Upper lobe of right lung (tissue), 1 donor: ENCODE measurements at regions not wholly inside any gene's neighbourhood (a gene's known extent, or its start where the extent isn't known, plus 50 kb on each side); places are given as distances from the start of the nearest gene placed in this dataset.

ENCODE experiments used
- ATAC-seq: fragments of 200-7000 bp; cut with Tn5 transposase; one replicate; pipeline ENCODE4 v1.9.1; 2020; ENCODE audit warnings: mild to moderate bottlenecking, moderate library complexity
- DNase-seq: peaks from one replicate; pipeline ENCODE4 v3.0.0-alpha.2; 2020
- H3K27ac ChIP-seq: fragments of 200-600 bp; one replicate; pipeline ENCODE4 v1.8.0; 2022
- H3K27me3 ChIP-seq: fragments of 200-600 bp; one replicate; pipeline ENCODE4 v1.8.0; 2022; ENCODE audit warnings: mild to moderate bottlenecking
- H3K36me3 ChIP-seq: fragments of 200-600 bp; one replicate; pipeline ENCODE4 v1.8.0; 2022
- H3K4me1 ChIP-seq: fragments of 200-600 bp; one replicate; pipeline ENCODE4 v1.8.0; 2022
- H3K4me3 ChIP-seq: fragments of 200-600 bp; one replicate; pipeline ENCODE4 v1.8.0; 2022; ENCODE audit warnings: mild to moderate bottlenecking
- H3K9me3 ChIP-seq: fragments of 200-600 bp; one replicate; pipeline ENCODE4 v1.8.0; 2022
- CTCF ChIP-seq: fragments of 200-600 bp; IDR thresholded peaks from one replicate; pipeline ENCODE4 v1.8.0; 2022; ENCODE audit warnings: antibody characterized with exemption
- intact Hi-C: fragments of 100-400 bp; cut with DNase I; formaldehyde crosslinking; loops from one replicate; pipeline ENCODE4 v1.11.0; 2022
- donor health status: DM: no; HTN: yes; CAD: no; lungs with severe emphysema.

GRCh38 chr6:19995575-19996257 lies 158.5 kb downstream of the ID4 start:
- no peak overlapping the region for H3K4me3 ChIP-seq
- DNase-seq (no peak), ATAC-seq (no peak)
- no peaks in the 10 kb centered on the region for H3K9me3 ChIP-seq
- H3K27ac ChIP-seq, result no peak overlapping the region
- no peak for TF ChIP-seq CTCF
- no peaks in the 10 kb centered on the region for H3K27me3 ChIP-seq
- intact Hi-C loops, result no loop called here
- no peaks in the 10 kb centered on the region for H3K36me3 ChIP-seq
- H3K4me1 ChIP-seq, result no peaks in the 10 kb centered on the region

DNA sequence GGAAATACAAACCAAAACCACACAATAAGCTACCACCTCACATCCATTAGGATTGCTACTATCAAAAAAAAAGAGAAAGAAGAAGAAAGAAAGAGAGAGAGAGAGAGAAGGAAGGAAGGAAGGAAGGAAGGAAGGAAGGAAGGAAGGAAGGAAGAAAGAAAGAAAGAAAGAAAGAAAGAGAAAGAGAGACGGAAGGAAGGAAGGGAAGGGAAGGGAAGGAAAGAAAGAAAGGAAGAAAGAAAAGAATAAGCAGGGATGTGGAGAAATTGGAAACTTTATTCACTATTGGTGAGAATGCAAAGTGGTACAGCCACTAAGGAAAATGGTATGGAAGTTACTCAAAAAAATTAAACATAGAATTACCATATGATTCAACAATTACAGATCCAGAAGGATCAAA lies 159.9 kb downstream of the ID4 start:
- TF ChIP-seq CTCF, result no peak
- intact Hi-C loops, result no loop called here
- ATAC-seq, result no peak

DNA sequence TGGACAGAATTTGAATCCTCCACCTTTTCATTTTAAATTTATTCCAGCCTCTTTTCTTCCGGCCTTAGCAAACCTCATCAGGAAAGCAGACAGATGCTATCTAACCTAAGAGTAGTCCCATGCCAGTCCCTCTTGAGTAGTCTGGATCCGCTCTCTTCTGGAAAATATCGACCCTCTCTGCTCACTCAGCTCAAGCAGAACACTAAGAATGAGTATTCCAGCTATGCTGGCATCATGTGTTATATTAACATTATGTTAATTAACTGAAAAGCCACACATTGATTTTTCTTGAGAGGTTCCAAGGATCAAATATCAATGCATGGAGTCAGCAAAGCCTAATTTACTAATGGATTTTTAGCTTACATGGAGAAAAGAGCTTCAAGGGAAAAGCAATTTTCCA lies 161.4 kb downstream of the ID4 start:
- Histone ChIP-seq H3K27me3 (no peaks in the 10 kb centered on the region), H3K4me1 (no peaks in the 10 kb centered on the region), H3K36me3 (no peaks in the 10 kb centered on the region), H3K4me3 (no peak overlapping the region), H3K27ac (no peak overlapping the region), H3K9me3 (no peaks in the 10 kb centered on the region)
- TF ChIP-seq CTCF, result no peak
- intact Hi-C loops, result no loop called here
- no peak for DNase-seq
- no peak for ATAC-seq

More for the DNA sequence above, 159.9 kb downstream of the ID4 start:
- Histone ChIP-seq H3K36me3 (no peaks in the 10 kb centered on the region), H3K9me3 (no peaks in the 10 kb centered on the region), H3K27ac (no peak overlapping the region), H3K27me3 (no peaks in the 10 kb centered on the region), H3K4me3 (no peak overlapping the region), H3K4me1 (no peaks in the 10 kb centered on the region)
- no peak for DNase-seq

DNA sequence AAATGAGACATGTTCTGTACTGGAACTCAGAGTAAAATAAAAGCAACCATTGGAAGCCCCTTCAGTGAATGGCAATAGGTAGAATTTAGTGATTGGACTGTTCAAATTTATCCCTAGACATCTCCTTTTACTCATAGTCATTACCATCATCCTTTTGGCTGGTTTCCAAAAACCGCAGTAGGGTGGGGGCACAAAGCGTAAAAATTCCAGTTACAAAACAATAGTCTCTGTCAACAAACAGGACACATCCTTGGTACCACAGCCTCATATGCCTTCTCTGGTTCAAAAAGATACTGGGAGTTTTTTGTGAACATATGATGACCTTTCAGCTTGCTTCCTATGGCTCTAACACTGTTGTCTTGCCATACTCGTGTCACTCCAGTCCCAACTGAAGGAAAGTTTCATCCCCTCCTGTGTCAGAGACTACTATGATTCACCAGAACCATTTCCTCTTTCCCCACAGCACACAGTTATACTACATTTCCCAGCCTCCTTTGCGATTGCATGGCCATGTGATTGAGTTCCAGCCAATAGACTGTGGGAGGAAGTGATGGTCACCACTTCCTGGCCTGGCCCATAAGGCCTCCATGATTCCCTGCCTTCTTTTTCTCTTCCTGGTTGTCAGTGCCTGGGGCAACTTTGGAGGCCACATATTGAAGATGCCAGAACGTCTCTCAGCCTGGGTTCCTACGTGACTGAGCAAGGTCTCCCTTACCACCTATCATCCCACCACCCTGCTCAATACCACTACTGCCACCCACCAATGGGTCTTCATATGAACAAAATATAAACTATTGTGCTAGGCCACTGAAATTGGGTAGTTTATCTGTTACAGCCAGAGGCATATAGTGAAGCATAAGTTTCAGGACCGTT lies 162.4 kb downstream of the ID4 start:
- H3K27me3 ChIP-seq, result no peaks in the 10 kb centered on the region
- TF ChIP-seq CTCF, result no peak
- intact Hi-C loops, result no loop called here
- no peak for DNase-seq
- no peaks in the 10 kb centered on the region for H3K9me3 ChIP-seq
- no peak for ATAC-seq
- no peak overlapping the region for H3K27ac ChIP-seq
- no peaks in the 10 kb centered on the region for H3K36me3 ChIP-seq
- H3K4me1 ChIP-seq, result no peaks in the 10 kb centered on the region
- no peak overlapping the region for H3K4me3 ChIP-seq

- DNase-seq, result no peak
- H3K27ac ChIP-seq, result no peak overlapping the region
- H3K9me3 ChIP-seq, result no peaks in the 10 kb centered on the region
- no peak for ATAC-seq
- no peak for TF ChIP-seq CTCF
- no peaks in the 10 kb centered on the region for H3K36me3 ChIP-seq
- H3K27me3 ChIP-seq, result no peaks in the 10 kb centered on the region
- intact Hi-C loops, result no loop called here
- no peaks in the 10 kb centered on the region for H3K4me1 ChIP-seq
- H3K4me3 ChIP-seq, result no peak overlapping the region
These were observed 164.1 kb downstream of the ID4 start for GRCh38 chr6:20001286-20001685.
